ENCODE measurements at regions not wholly inside any gene's neighbourhood (a gene's known extent, or its start where the extent isn't known, plus 50 kb on each side); places are given as distances from the start of the nearest gene placed in this dataset.

GRCh38 chr10:121041499-121041898, 190.3 kb downstream of the WDR11 start:
- TF ChIP-seq CTCF (IDR thresholded peaks at IDR 0.05; ENCODE audit: control insufficient read depth, insufficient read depth, low read depth, low read length, missing control alignments), result no peak
- DNase-seq (ENCODE audit: low read depth), result no peak
- H3K4me3 ChIP-seq (ENCODE audit: control insufficient read depth, low read depth, low read length), result no peak overlapping the region

- H3K4me3 ChIP-seq (ENCODE audit: control insufficient read depth, low read depth, low read length), result no peak overlapping the region
- no peak for DNase-seq (ENCODE audit: low read depth)
- TF ChIP-seq CTCF (IDR thresholded peaks at IDR 0.05; ENCODE audit: control insufficient read depth, insufficient read depth, low read depth, low read length, missing control alignments), result no peak
Observed at GRCh38 chr10:121041906-121042305, 190.7 kb downstream of the WDR11 start.

- DNase-seq (ENCODE audit: low read depth), result no peak
- H3K4me3 ChIP-seq (ENCODE audit: control insufficient read depth, low read depth, low read length), result no peak overlapping the region
- TF ChIP-seq CTCF (IDR thresholded peaks at IDR 0.05; ENCODE audit: control insufficient read depth, insufficient read depth, low read depth, low read length, missing control alignments), result no peak
Observed at GRCh38 chr10:121042342-121042741, 191.2 kb downstream of the WDR11 start.

- TF ChIP-seq CTCF (IDR thresholded peaks at IDR 0.05; ENCODE audit: control insufficient read depth, insufficient read depth, low read depth, low read length, missing control alignments), result no peak
- DNase-seq (ENCODE audit: low read depth), result no peak
- H3K4me3 ChIP-seq (ENCODE audit: control insufficient read depth, low read depth, low read length), result no peak overlapping the region
Observed at GRCh38 chr10:121043124-121043849, 192.1 kb downstream of the WDR11 start.

- no peak for DNase-seq (ENCODE audit: low read depth)
- TF ChIP-seq CTCF (IDR thresholded peaks at IDR 0.05; ENCODE audit: control insufficient read depth, insufficient read depth, low read depth, low read length, missing control alignments), result no peak
Observed at GRCh38 chr10:121048749-121049148, 197.6 kb downstream of the WDR11 start.

GRCh38 chr10:121049489-121049888, 198.3 kb downstream of the WDR11 start:
- no peak for DNase-seq (ENCODE audit: low read depth)
- no peak for TF ChIP-seq CTCF (IDR thresholded peaks at IDR 0.05; ENCODE audit: control insufficient read depth, insufficient read depth, low read depth, low read length, missing control alignments)
- H3K4me3 ChIP-seq (ENCODE audit: control insufficient read depth, low read depth, low read length), result no peak overlapping the region

More at GRCh38 chr10:121048749-121049148, 197.6 kb downstream of the WDR11 start:
- no peak overlapping the region for H3K4me3 ChIP-seq (ENCODE audit: control insufficient read depth, low read depth, low read length)

All from AG09309 (cell line).